ENCODE measurements at regions not wholly inside any gene's neighbourhood (a gene's known extent, or its start where the extent isn't known, plus 50 kb on each side); places are given as distances from the start of the nearest gene placed in this dataset.

DNA sequence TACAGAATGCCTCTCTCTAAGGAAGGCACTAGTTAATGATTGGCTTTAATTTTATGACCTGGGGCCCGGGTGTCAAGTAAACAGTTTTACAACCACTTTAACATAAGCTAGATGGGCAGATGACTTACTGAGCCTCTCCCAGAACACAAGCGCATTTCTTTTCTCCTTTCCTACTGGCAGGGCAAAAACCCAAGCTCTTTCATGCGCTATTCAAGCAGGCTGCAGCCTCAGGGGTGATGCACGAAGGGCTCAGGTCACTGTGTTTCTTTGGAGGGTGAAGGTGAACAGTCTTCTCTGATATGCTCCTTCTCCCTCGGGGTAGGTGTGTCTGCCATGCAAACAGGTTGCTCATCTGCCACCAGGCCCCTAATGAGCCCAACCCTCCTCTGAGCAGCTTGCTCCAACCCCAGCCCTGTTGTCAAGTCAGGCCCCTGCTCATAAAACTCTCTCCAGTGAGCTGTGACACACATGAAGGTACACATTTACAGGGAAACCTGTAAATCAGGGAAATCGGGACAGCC is 73.5 kb upstream of the CDH4 start:
- TF ChIP-seq, protein P1, sequence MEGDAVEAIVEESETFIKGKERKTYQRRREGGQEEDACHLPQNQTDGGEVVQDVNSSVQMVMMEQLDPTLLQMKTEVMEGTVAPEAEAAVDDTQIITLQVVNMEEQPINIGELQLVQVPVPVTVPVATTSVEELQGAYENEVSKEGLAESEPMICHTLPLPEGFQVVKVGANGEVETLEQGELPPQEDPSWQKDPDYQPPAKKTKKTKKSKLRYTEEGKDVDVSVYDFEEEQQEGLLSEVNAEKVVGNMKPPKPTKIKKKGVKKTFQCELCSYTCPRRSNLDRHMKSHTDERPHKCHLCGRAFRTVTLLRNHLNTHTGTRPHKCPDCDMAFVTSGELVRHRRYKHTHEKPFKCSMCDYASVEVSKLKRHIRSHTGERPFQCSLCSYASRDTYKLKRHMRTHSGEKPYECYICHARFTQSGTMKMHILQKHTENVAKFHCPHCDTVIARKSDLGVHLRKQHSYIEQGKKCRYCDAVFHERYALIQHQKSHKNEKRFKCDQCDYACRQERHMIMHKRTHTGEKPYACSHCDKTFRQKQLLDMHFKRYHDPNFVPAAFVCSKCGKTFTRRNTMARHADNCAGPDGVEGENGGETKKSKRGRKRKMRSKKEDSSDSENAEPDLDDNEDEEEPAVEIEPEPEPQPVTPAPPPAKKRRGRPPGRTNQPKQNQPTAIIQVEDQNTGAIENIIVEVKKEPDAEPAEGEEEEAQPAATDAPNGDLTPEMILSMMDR (IDR thresholded peaks at IDR 0.05; ENCODE audit: insufficient read depth, low read length, poor library complexity, severe bottlenecking), result no peak
- TF ChIP-seq EZH2phosphoT487 (conservative IDR thresholded peaks at IDR 0.05; ENCODE audit: low read length), result no peak
